ENCODE measurements at regions not wholly inside any gene's neighbourhood (a gene's known extent, or its start where the extent isn't known, plus 50 kb on each side); places are given as distances from the start of the nearest gene placed in this dataset.
"Not testable (repeated sequence)": the region's sequence is repeated elsewhere in the genome, so short reads cannot be mapped to it uniquely, and the experiment has no call there.

DNA sequence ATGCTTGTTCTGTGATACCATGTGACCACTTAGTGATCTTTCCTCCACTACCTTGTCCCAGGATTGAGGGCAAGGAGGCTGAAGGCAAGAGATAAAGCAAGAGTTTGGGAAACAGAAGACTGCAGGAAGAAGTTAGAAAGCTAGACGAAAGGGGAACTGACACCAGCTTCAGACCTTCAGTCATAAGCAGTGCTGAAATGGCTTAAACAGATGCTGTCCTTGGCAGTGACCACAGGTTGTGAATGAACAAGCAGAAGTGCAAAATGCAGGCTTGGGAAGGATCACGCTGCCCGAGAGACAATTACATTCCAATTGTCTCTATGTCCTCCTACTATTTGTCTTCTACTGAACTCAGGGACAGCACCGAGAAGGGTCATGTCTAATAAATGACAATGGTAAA lies 704.9 kb upstream of the AUTS2 start:
- Histone ChIP-seq H3K4me1 (no peaks in the 10 kb centered on the region), H3K4me3 (no peak overlapping the region), H3K36me3 (no peaks in the 10 kb centered on the region), H3K9me3 (no peaks in the 10 kb centered on the region), H3K27me3 (ENCODE audit: low read depth) (no peaks in the 10 kb centered on the region), H3K27ac (no peak overlapping the region)
- DNase-seq, result no peak
- ATAC-seq, result no peak
- TF ChIP-seq, protein P1, sequence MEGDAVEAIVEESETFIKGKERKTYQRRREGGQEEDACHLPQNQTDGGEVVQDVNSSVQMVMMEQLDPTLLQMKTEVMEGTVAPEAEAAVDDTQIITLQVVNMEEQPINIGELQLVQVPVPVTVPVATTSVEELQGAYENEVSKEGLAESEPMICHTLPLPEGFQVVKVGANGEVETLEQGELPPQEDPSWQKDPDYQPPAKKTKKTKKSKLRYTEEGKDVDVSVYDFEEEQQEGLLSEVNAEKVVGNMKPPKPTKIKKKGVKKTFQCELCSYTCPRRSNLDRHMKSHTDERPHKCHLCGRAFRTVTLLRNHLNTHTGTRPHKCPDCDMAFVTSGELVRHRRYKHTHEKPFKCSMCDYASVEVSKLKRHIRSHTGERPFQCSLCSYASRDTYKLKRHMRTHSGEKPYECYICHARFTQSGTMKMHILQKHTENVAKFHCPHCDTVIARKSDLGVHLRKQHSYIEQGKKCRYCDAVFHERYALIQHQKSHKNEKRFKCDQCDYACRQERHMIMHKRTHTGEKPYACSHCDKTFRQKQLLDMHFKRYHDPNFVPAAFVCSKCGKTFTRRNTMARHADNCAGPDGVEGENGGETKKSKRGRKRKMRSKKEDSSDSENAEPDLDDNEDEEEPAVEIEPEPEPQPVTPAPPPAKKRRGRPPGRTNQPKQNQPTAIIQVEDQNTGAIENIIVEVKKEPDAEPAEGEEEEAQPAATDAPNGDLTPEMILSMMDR (IDR thresholded peaks at IDR 0.05), result no peak
- intact Hi-C loops (cut with DNase I), result no loop called here

DNA sequence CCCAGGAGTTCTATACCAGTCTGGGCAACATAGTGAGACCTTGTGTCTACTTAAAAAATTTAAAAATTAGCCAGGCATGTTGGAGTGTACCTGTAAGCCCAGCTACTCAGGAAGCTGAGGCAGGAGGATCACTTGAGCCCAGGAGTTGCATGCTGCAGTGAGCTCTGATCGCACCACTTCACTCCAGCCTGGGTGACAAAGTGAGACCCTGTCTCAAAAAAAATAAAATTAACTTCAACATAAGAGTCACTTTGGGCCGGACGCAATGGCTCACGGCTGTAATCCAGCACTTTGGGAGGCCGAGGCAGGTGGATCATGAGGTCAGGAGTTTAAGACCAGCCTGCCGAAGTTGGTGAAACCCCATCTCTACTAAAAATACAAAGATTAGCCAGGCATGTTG lies 699.1 kb upstream of the AUTS2 start:
- H3K27ac ChIP-seq; ATAC-seq; H3K27me3 ChIP-seq (ENCODE audit: low read depth); DNase-seq; H3K9me3 ChIP-seq; intact Hi-C loops (cut with DNase I); H3K36me3 ChIP-seq; H3K4me3 ChIP-seq; H3K4me1 ChIP-seq: not testable (repeated sequence)

DNA sequence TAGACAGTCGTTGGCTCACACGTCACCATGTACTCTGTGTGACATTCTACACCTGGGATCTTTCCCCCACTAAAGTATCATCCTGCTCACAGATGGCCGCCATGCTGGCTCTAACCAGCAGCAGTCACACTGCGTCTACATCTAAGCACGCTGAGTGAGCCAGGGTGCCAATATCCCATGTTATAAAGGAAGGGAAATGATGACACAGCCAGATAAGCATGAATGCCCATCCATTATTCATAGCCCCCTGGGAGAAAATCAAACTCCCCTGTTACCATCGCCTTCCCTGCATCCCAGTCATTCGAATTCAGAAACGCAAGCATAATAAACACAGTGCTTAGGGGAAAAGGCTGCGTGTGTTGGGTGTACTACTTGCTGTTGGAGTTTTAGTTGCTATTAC lies 698.2 kb upstream of the AUTS2 start:
- intact Hi-C loops (cut with DNase I), result no loop called here
- no peaks in the 10 kb centered on the region for H3K27me3 ChIP-seq (ENCODE audit: low read depth)
- H3K27ac ChIP-seq, result no peak overlapping the region
- no peaks in the 10 kb centered on the region for H3K36me3 ChIP-seq
- no peaks in the 10 kb centered on the region for H3K9me3 ChIP-seq
- ATAC-seq, result no peak
- no peaks in the 10 kb centered on the region for H3K4me1 ChIP-seq
- DNase-seq, result no peak
- TF ChIP-seq, protein P1 (IDR thresholded peaks at IDR 0.05), result no peak
- H3K4me3 ChIP-seq, result no peak overlapping the region

DNA sequence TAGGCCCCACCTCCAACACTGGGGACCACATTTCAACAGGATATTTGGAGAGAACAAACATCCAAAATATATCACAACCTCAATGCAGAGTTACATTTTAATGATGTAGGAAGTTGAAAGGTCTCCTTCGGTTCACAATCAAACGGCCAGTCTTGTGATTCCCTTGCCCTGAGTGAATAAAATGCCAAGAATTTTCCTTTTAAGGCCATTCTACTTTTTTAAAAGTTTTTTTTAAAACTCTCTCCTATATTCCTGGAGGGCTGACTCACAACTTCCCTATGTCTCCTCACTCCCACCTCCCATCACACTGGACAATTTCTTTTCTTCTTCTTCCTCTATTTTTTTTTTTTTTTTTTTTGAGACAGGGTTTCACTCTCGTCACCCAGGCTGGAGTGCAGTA lies 693.6 kb upstream of the AUTS2 start:
- H3K9me3 ChIP-seq, result no peaks in the 10 kb centered on the region
- H3K27me3 ChIP-seq (ENCODE audit: low read depth), result no peaks in the 10 kb centered on the region
- DNase-seq (no peak), ATAC-seq (no peak)
- intact Hi-C loops (cut with DNase I), result no loop called here
- TF ChIP-seq, protein P1 (IDR thresholded peaks at IDR 0.05), result no peak
- H3K4me1 ChIP-seq, result no peaks in the 10 kb centered on the region
- H3K27ac ChIP-seq, result no peak overlapping the region
- H3K36me3 ChIP-seq, result no peaks in the 10 kb centered on the region
- no peak overlapping the region for H3K4me3 ChIP-seq

DNA sequence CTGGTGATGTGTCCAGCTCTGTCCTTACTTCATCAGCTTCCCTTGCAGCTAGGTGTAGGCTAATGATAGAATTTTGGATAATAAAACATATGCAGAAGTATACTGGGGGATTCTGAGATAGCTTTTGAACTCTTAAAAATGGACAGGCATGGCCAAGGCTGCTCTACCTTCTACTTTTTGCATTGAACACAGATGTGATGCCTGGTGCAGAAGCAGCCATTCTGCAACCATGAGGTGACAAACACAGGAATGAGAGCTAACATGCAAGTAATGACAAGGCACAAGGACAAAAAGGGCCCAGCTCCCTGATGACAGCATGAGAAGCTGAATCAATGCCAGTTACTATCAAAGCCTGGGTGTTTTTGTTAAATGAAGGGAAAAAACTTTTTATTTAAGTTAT lies 686.5 kb upstream of the AUTS2 start:
- intact Hi-C loops (cut with DNase I), result no loop called here
- DNase-seq (no peak), ATAC-seq (no peak)
- Histone ChIP-seq H3K27me3 (ENCODE audit: low read depth) (no peaks in the 10 kb centered on the region), H3K9me3 (no peaks in the 10 kb centered on the region), H3K4me1 (no peaks in the 10 kb centered on the region), H3K4me3 (no peak overlapping the region), H3K36me3 (no peaks in the 10 kb centered on the region), H3K27ac (no peak overlapping the region)
- TF ChIP-seq, protein P1 (IDR thresholded peaks at IDR 0.05), result no peak

DNA sequence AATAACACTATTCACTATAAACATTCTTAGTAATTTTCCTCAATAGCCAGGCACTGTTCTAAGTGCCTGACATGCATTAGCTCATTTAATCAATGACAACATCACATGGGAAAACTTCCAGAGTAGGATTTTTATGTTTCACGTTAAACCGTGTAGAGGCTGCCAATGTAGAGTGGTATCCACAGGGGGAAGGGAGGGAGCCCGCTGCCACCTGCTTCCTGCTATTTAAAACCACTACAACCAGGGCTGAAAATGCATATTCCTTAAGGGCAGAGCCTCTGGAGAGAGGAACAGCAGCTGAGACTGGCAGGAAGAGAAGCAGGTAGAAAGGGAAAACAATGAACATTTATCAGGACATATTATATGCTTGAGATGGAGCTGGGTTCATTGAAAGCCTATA lies 684.3 kb upstream of the AUTS2 start:
- Histone ChIP-seq H3K27me3 (ENCODE audit: low read depth) (no peaks in the 10 kb centered on the region), H3K36me3 (no peaks in the 10 kb centered on the region), H3K9me3 (peaks cover 7% of the 10 kb centered on the region), H3K4me3 (no peak overlapping the region), H3K27ac (no peak overlapping the region), H3K4me1 (no peaks in the 10 kb centered on the region)
- TF ChIP-seq, protein P1 (IDR thresholded peaks at IDR 0.05), result no peak
- DNase-seq (no peak), ATAC-seq (no peak)
- intact Hi-C loops (cut with DNase I), result no loop called here

Measured in lower lobe of right lung (tissue), 2 donors.